ENCODE measurements at regions not wholly inside any gene's neighbourhood (a gene's known extent, or its start where the extent isn't known, plus 50 kb on each side); places are given as distances from the start of the nearest gene placed in this dataset.

- no peak overlapping the region for H3K4me2 ChIP-seq (ENCODE audit: insufficient read depth, low read length)
These were observed 1203.8 kb downstream of the SORCS3 start for GRCh38 chr10:105844676-105845570.

GRCh38 chr10:105844241-105844640 is 1203.2 kb downstream of the SORCS3 start:
- no peak for TF ChIP-seq CTCF (IDR thresholded peaks at IDR 0.05; ENCODE audit: extremely low read depth, low read depth, low read length)
- Histone ChIP-seq H3K4me2 (ENCODE audit: insufficient read depth, low read length) (no peak overlapping the region), H3K27me3 (ENCODE audit: insufficient read depth, low read length) (no peaks in the 10 kb centered on the region)

More at GRCh38 chr10:105844676-105845570, 1203.8 kb downstream of the SORCS3 start:
- no peaks in the 10 kb centered on the region for H3K9me3 ChIP-seq (ENCODE audit: low read depth, low read length)
- no peak overlapping the region for H3K4me3 ChIP-seq (ENCODE audit: insufficient read depth, low read length)
- no peak for TF ChIP-seq CTCF (IDR thresholded peaks at IDR 0.05; ENCODE audit: extremely low read depth, low read depth, low read length)
- DNase-seq (ENCODE audit: insufficient read length, low spot score, missing footprints), result no peak
- no peak overlapping the region for H3K27ac ChIP-seq (ENCODE audit: low read depth, low read length)
- no peak overlapping the region for H2AFZ ChIP-seq (ENCODE audit: low read length)
- no peaks in the 10 kb centered on the region for H3K27me3 ChIP-seq (ENCODE audit: insufficient read depth, low read length)
- H3K36me3 ChIP-seq (ENCODE audit: insufficient read depth, low read length), result no peaks in the 10 kb centered on the region
- H3K4me1 ChIP-seq (ENCODE audit: insufficient read depth, low read length), result no peaks in the 10 kb centered on the region
- no peaks in the 10 kb centered on the region for H4K20me1 ChIP-seq (ENCODE audit: insufficient read depth, low read length)
- H3K79me2 ChIP-seq (ENCODE audit: insufficient read depth, low read length), result no peaks in the 10 kb centered on the region

GRCh38 chr10:105843786-105844185 is 1202.7 kb downstream of the SORCS3 start:
- H3K36me3 ChIP-seq (ENCODE audit: insufficient read depth, low read length), result no peaks in the 10 kb centered on the region
- no peak for TF ChIP-seq CTCF (IDR thresholded peaks at IDR 0.05; ENCODE audit: extremely low read depth, low read depth, low read length)
- no peaks in the 10 kb centered on the region for H4K20me1 ChIP-seq (ENCODE audit: insufficient read depth, low read length)
- no peak for DNase-seq (ENCODE audit: insufficient read length, low spot score, missing footprints)
- no peak overlapping the region for H3K4me2 ChIP-seq (ENCODE audit: insufficient read depth, low read length)
- no peak overlapping the region for H2AFZ ChIP-seq (ENCODE audit: low read length)
- H3K27ac ChIP-seq (ENCODE audit: low read depth, low read length), result no peak overlapping the region
- H3K79me2 ChIP-seq (ENCODE audit: insufficient read depth, low read length), result no peaks in the 10 kb centered on the region
- no peaks in the 10 kb centered on the region for H3K4me1 ChIP-seq (ENCODE audit: insufficient read depth, low read length)
- H3K4me3 ChIP-seq (ENCODE audit: insufficient read depth, low read length), result no peak overlapping the region
- H3K27me3 ChIP-seq (ENCODE audit: insufficient read depth, low read length), result no peaks in the 10 kb centered on the region
- no peaks in the 10 kb centered on the region for H3K9me3 ChIP-seq (ENCODE audit: low read depth, low read length)

More at GRCh38 chr10:105844241-105844640, 1203.2 kb downstream of the SORCS3 start:
- Histone ChIP-seq H3K9me3 (ENCODE audit: low read depth, low read length) (no peaks in the 10 kb centered on the region), H3K27ac (ENCODE audit: low read depth, low read length) (no peak overlapping the region), H3K4me1 (ENCODE audit: insufficient read depth, low read length) (no peaks in the 10 kb centered on the region), H2AFZ (ENCODE audit: low read length) (no peak overlapping the region), H3K79me2 (ENCODE audit: insufficient read depth, low read length) (no peaks in the 10 kb centered on the region), H3K4me3 (ENCODE audit: insufficient read depth, low read length) (no peak overlapping the region), H3K36me3 (ENCODE audit: insufficient read depth, low read length) (no peaks in the 10 kb centered on the region), H4K20me1 (ENCODE audit: insufficient read depth, low read length) (no peaks in the 10 kb centered on the region)
- DNase-seq (ENCODE audit: insufficient read length, low spot score, missing footprints), result no peak

GRCh38 chr10:105840288-105840770 is 1199.2 kb downstream of the SORCS3 start:
- Histone ChIP-seq H2AFZ (ENCODE audit: low read length) (no peak overlapping the region), H3K27ac (ENCODE audit: low read depth, low read length) (no peak overlapping the region), H4K20me1 (ENCODE audit: insufficient read depth, low read length) (no peaks in the 10 kb centered on the region), H3K9me3 (ENCODE audit: low read depth, low read length) (no peaks in the 10 kb centered on the region), H3K4me1 (ENCODE audit: insufficient read depth, low read length) (no peaks in the 10 kb centered on the region), H3K4me3 (ENCODE audit: insufficient read depth, low read length) (no peak overlapping the region), H3K79me2 (ENCODE audit: insufficient read depth, low read length) (no peaks in the 10 kb centered on the region), H3K4me2 (ENCODE audit: insufficient read depth, low read length) (no peak overlapping the region), H3K27me3 (ENCODE audit: insufficient read depth, low read length) (no peaks in the 10 kb centered on the region), H3K36me3 (ENCODE audit: insufficient read depth, low read length) (no peaks in the 10 kb centered on the region)
- DNase-seq (ENCODE audit: insufficient read length, low spot score, missing footprints), result no peak
- no peak for TF ChIP-seq CTCF (IDR thresholded peaks at IDR 0.05; ENCODE audit: extremely low read depth, low read depth, low read length)
